Mucosa of descending colon (tissue), 3 donors: ENCODE measurements at regions not wholly inside any gene's neighbourhood (a gene's known extent, or its start where the extent isn't known, plus 50 kb on each side); places are given as distances from the start of the nearest gene placed in this dataset.
A peak's percentile ranks its signal among the peaks of the same experiment; 100 is the strongest.
"Not testable (repeated sequence)": the region's sequence is repeated elsewhere in the genome, so short reads cannot be mapped to it uniquely, and the experiment has no call there.

Source experiments
- ATAC-seq: fragments of 200-7000 bp; cut with Tn5 transposase; one replicate; pipeline ENCODE4 v1.9.1; 2020; ENCODE audit warnings: mild to moderate bottlenecking, moderate library complexity
- DNase-seq, 3 donors: peaks; one replicate each; pipeline ENCODE4 v3.0.0-alpha.2; 2020
- H3K36me3 ChIP-seq: fragments of 200-600 bp; one replicate; pipeline ENCODE4 v1.8.0; 2021; ENCODE audit warnings: low read depth, mild to moderate bottlenecking
- H3K4me1 ChIP-seq: fragments of 200-600 bp; one replicate; pipeline ENCODE4 v1.8.0; 2021; ENCODE audit warnings: low read depth, mild to moderate bottlenecking
- H3K4me3 ChIP-seq: fragments of 200-600 bp; one replicate; pipeline ENCODE4 v1.8.0; 2021; ENCODE audit warnings: mild to moderate bottlenecking
- H3K9me3 ChIP-seq: fragments of 200-600 bp; one replicate; pipeline ENCODE4 v1.8.0; 2021; ENCODE audit warnings: mild to moderate bottlenecking
- intact Hi-C, 2 donors: fragments of 100-400 bp; cut with DNase I in 1 of 2; cut with micrococcal nuclease in 1 of 2; formaldehyde crosslinking; loops; one replicate each; pipeline versions ENCODE4 v1.11.0 to v1.11.1; 2022; cut with DNase I, micrococcal nuclease
- TF ChIP-seq, protein P1 (sequence below): fragments of 200-600 bp; IDR thresholded peaks from one replicate; pipeline ENCODE4 v1.8.0; 2022; ENCODE audit warnings: antibody characterized with exemption, mild to moderate bottlenecking
- donor health status: DM: no; HTN: no; CAD: no; lungs with moderate emphysema.
- donor health status: DM: no; HTN: no; CAD: no.
- donor health status: DM: no; HTN: yes; CAD: no.

DNA sequence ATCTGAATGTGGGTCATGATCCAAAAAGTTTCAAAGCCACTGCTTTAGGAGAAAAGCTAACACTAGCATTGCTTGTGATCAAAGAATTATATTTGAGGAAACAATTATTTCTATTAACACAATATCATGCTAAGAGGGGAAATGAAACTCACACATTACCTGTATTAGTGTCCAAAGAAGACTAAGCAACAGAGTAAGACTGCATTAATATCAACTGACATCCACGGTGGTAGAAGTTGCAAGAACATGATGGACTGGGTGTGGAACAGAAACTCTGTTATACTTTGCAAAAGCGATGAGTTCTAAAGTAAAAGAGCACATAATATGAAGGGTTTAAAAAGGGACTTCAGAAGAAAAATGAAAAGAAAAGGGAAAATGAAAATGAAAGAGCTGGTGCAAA, 648.3 kb upstream of the NECTIN3 start:
- H3K9me3 ChIP-seq, result no peaks in the 10 kb centered on the region
- no peak for DNase-seq
- no peak overlapping the region for H3K4me3 ChIP-seq
- intact Hi-C loops, result no loop called here
- H3K36me3 ChIP-seq, result no peaks in the 10 kb centered on the region
- no peak for ATAC-seq
- TF ChIP-seq, protein P1, sequence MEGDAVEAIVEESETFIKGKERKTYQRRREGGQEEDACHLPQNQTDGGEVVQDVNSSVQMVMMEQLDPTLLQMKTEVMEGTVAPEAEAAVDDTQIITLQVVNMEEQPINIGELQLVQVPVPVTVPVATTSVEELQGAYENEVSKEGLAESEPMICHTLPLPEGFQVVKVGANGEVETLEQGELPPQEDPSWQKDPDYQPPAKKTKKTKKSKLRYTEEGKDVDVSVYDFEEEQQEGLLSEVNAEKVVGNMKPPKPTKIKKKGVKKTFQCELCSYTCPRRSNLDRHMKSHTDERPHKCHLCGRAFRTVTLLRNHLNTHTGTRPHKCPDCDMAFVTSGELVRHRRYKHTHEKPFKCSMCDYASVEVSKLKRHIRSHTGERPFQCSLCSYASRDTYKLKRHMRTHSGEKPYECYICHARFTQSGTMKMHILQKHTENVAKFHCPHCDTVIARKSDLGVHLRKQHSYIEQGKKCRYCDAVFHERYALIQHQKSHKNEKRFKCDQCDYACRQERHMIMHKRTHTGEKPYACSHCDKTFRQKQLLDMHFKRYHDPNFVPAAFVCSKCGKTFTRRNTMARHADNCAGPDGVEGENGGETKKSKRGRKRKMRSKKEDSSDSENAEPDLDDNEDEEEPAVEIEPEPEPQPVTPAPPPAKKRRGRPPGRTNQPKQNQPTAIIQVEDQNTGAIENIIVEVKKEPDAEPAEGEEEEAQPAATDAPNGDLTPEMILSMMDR, result no peak
- no peaks in the 10 kb centered on the region for H3K4me1 ChIP-seq

DNA sequence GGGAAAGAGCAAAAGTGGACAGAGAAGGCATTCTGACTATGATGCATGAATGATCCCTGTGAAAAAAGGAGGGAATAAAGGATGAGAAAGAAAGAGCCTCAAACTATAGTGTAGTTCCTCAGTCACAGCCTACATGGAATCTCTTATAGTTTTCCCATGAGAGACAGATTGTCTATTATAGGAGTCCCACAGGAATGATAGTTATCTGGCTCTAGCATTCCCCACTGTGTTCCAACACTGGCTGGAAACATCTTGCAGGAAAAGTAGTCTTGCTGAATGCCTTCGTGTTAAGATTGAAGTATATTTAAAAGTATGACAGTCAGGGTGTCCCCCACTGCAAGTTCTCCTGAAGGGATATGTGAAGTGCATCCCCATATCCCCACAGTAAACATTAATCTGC, 641.5 kb upstream of the NECTIN3 start:
- TF ChIP-seq, protein P1, result no peak
- Histone ChIP-seq H3K4me3 (no peak overlapping the region), H3K4me1 (no peaks in the 10 kb centered on the region), H3K9me3 (no peaks in the 10 kb centered on the region), H3K36me3 (no peaks in the 10 kb centered on the region)
- intact Hi-C loops, result no loop called here
- DNase-seq, result no peak
- ATAC-seq, result no peak

DNA sequence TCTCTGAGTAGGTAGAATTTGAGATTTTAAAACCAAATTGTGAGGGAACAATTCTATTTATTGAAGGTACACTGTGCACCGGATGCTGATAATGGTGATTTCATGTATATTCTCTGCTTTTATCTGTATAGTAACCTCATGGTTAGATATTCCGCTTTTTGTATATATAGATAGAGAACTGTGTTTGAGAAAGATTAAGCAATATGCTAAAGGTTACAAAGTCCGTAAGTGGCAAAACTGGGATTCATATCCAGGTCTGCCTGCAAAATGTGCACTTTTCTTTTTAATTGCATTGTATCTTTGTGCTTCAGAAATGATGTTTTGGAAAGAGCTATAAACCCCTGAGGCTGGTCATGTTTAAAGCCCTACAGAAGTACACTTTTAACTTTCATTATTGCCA, 635.4 kb upstream of the NECTIN3 start:
- no peaks in the 10 kb centered on the region for H3K4me1 ChIP-seq
- DNase-seq (no peak), ATAC-seq (peak; percentile 43)
- H3K9me3 ChIP-seq, result no peaks in the 10 kb centered on the region
- intact Hi-C loops, result no loop called here
- no peaks in the 10 kb centered on the region for H3K36me3 ChIP-seq
- TF ChIP-seq, protein P1, result no peak
- H3K4me3 ChIP-seq, result no peak overlapping the region

DNA sequence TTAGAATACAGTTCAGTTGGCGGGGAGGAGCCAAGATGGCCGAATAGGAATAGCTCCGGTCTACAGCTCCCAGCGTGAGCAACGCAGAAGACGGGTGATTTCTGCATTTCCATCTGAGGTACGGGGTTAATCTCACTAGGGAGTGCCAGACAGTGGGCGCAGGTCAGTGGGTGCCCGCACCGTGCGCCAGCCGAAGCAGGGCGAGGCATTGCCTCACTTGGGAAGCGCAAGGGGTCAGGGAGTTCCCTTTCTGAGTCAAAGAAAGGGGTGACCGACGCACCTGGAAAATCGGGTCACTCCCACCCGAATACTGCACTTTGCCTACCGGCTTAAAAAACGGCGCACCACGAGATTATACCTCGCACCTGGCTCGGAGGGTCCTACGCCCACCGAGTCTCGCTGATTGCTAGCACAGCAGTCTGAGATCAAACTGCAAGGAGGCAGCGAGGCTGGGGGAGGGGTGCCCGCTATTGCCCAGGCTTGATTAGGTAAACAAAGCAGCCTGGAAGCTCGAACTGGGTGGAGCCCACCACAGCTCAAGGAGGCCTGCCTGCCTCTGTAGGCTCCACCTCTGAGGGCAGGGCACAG, 631.5 kb upstream of the NECTIN3 start:
- DNase-seq, H3K9me3 ChIP-seq, H3K4me1 ChIP-seq, ATAC-seq, H3K36me3 ChIP-seq, H3K4me3 ChIP-seq, intact Hi-C loops: not testable (repeated sequence)

DNA sequence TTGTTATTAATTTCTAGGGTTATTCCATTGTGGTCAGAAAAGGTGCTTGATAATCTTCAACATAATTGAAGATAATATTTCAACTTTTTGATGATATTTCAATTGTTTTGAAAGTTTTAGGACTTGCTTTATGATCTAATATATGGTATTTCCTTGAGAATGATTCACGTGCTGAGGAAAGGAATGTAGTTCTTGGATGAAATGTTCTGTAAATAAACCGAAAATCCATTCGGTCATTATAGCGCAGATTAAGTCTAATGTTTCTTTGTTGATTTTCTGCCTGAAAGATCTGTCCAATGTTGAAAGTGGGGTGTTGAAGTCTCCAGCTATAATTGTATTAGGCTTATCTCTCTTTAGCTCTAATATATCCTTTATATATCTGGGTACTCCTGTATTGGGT, 617.5 kb upstream of the NECTIN3 start:
- no peak for ATAC-seq
- intact Hi-C loops, result no loop called here
- DNase-seq, result no peak
- Histone ChIP-seq H3K36me3 (no peaks in the 10 kb centered on the region), H3K9me3 (no peaks in the 10 kb centered on the region), H3K4me3 (no peak overlapping the region), H3K4me1 (no peaks in the 10 kb centered on the region)
- TF ChIP-seq, protein P1, result no peak

DNA sequence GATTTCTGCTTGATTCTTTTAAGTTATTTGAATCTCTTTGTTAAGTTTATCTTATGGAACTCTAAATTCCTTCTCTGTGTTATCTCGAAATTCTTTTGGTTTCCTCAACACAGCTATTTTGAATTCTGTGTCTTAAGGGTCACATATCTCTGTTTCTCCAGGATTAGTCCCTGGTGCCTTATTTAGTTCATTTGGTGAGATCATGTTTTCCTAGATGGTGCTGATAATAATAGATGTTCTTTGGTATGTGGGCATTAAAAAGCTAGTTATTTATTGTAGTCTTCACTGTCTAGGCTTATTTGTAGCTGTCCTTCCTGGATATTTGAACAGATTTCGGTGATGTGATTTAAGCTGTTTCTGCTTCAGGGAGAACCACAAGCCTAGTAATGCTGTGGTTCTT, 615.6 kb upstream of the NECTIN3 start:
- intact Hi-C loops, result no loop called here
- ATAC-seq (no peak), DNase-seq (no peak)
- TF ChIP-seq, protein P1, result no peak
- no peaks in the 10 kb centered on the region for H3K9me3 ChIP-seq
- H3K4me3 ChIP-seq, result no peak overlapping the region
- no peaks in the 10 kb centered on the region for H3K4me1 ChIP-seq
- no peaks in the 10 kb centered on the region for H3K36me3 ChIP-seq
